ENCODE measurements at regions not wholly inside any gene's neighbourhood (a gene's known extent, or its start where the extent isn't known, plus 50 kb on each side); places are given as distances from the start of the nearest gene placed in this dataset.

- no peak overlapping the region for H3K4me3 ChIP-seq (ENCODE audit: control insufficient read depth, low read depth, low read length)
- no peak for TF ChIP-seq CTCF (conservative IDR thresholded peaks at IDR 0.05; ENCODE audit: control insufficient read depth, insufficient read depth, low read depth, low read length)
- DNase-seq (ENCODE audit: low read depth), result no peak
Measured at GRCh38 chr12:42926232-42926631, 336.7 kb upstream of the PRICKLE1 start.

GRCh38 chr12:42924482-42924881 is 334.9 kb upstream of the PRICKLE1 start:
- peak; percentile 7 for DNase-seq (ENCODE audit: low read depth)
- no peak for TF ChIP-seq CTCF (conservative IDR thresholded peaks at IDR 0.05; ENCODE audit: control insufficient read depth, insufficient read depth, low read depth, low read length)
- no peak overlapping the region for H3K4me3 ChIP-seq (ENCODE audit: control insufficient read depth, low read depth, low read length)

GRCh38 chr12:42923583-42923982 is 334.0 kb upstream of the PRICKLE1 start:
- TF ChIP-seq CTCF (conservative IDR thresholded peaks at IDR 0.05; ENCODE audit: control insufficient read depth, insufficient read depth, low read depth, low read length), result no peak
- no peak for DNase-seq (ENCODE audit: low read depth)

GRCh38 chr12:42923156-42923555 is 333.6 kb upstream of the PRICKLE1 start:
- DNase-seq (ENCODE audit: low read depth), result no peak
- no peak overlapping the region for H3K4me3 ChIP-seq (ENCODE audit: control insufficient read depth, low read depth, low read length)
- no peak for TF ChIP-seq CTCF (conservative IDR thresholded peaks at IDR 0.05; ENCODE audit: control insufficient read depth, insufficient read depth, low read depth, low read length)

More at GRCh38 chr12:42923583-42923982, 334.0 kb upstream of the PRICKLE1 start:
- H3K4me3 ChIP-seq (ENCODE audit: control insufficient read depth, low read depth, low read length), result no peak overlapping the region

- H3K4me3 ChIP-seq (ENCODE audit: control insufficient read depth, low read depth, low read length), result no peak overlapping the region
- no peak for TF ChIP-seq CTCF (conservative IDR thresholded peaks at IDR 0.05; ENCODE audit: control insufficient read depth, insufficient read depth, low read depth, low read length)
- no peak for DNase-seq (ENCODE audit: low read depth)
Measured at GRCh38 chr12:42922505-42922850, 332.9 kb upstream of the PRICKLE1 start.

GRCh38 chr12:42921741-42922504 is 332.4 kb upstream of the PRICKLE1 start:
- TF ChIP-seq CTCF (conservative IDR thresholded peaks at IDR 0.05; ENCODE audit: control insufficient read depth, insufficient read depth, low read depth, low read length), result no peak
- no peak overlapping the region for H3K4me3 ChIP-seq (ENCODE audit: control insufficient read depth, low read depth, low read length)
- peak; percentile 26 for DNase-seq (ENCODE audit: low read depth)
